Spleen (tissue), 7 donors: ENCODE measurements at regions not wholly inside any gene's neighbourhood (a gene's known extent, or its start where the extent isn't known, plus 50 kb on each side); places are given as distances from the start of the nearest gene placed in this dataset.

Experiments
- POLR2A ChIP-seq, 3 donors: fragments of 450-650 bp; IDR thresholded peaks; one replicate each; pipeline ENCODE4 v1.5.1; 2017; ENCODE audit warnings: antibody characterized with exemption in 3 of 3, mild to moderate bottlenecking in 1 of 3
- POLR2AphosphoS5 ChIP-seq, 3 donors: sonication (generic); formaldehyde crosslinking; IDR thresholded peaks; one replicate each; pipeline ENCODE4 v1.5.1; 2017; ENCODE audit warnings: antibody characterized with exemption in 3 of 3
- TF ChIP-seq, protein P1 (sequence below), 11 experiments: fragments of 200-600 bp in 7 of 11; fragments of 450-650 bp in 4 of 11; sonication (generic) in 4 of 11; IDR thresholded peaks in 8 of 11; conservative IDR thresholded peaks in 3 of 11; 1 replicate in 7 of 11; 2 replicates in 4 of 11; pipeline versions ENCODE4 v1.4.0 to v1.8.0; 2016 to 2021; ENCODE audit warnings: antibody characterized with exemption in 11 of 11, inconsistent platforms in 4 of 11, mild to moderate bottlenecking in 1 of 11
- donor health status: DM: no; HTN: no; CAD: no; lungs with moderate emphysema.
- donor health status: DM: no; HTN: no; CAD: no.
- donor health status: DM: no; HTN: no; CAD: no.

DNA sequence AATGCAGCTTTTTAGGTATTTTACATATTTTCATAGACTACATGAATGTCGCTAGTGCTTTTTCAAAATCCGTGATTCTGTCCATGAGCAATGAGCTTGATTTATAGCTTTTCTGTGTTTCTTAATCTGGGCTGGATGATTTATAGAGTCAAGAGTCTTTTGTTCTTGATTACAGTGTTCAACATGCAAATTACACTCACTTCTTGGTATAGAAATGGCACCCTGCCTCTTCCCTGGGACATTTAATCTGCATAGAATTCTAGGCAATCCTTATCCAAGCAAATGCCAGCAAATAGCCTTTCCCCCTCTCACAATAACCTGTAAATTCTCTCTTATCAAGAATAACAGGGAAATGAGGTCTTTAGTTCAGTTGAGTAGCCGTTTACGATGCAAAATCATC is 246.2 kb upstream of the SEMA3C start:
- TF ChIP-seq, protein P1, sequence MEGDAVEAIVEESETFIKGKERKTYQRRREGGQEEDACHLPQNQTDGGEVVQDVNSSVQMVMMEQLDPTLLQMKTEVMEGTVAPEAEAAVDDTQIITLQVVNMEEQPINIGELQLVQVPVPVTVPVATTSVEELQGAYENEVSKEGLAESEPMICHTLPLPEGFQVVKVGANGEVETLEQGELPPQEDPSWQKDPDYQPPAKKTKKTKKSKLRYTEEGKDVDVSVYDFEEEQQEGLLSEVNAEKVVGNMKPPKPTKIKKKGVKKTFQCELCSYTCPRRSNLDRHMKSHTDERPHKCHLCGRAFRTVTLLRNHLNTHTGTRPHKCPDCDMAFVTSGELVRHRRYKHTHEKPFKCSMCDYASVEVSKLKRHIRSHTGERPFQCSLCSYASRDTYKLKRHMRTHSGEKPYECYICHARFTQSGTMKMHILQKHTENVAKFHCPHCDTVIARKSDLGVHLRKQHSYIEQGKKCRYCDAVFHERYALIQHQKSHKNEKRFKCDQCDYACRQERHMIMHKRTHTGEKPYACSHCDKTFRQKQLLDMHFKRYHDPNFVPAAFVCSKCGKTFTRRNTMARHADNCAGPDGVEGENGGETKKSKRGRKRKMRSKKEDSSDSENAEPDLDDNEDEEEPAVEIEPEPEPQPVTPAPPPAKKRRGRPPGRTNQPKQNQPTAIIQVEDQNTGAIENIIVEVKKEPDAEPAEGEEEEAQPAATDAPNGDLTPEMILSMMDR (IDR thresholded peaks at IDR 0.05 in 8 of 11, conservative IDR thresholded peaks at IDR 0.05 in 3 of 11) = no peak
- TF ChIP-seq POLR2A (IDR thresholded peaks at IDR 0.05) = no peak
- TF ChIP-seq POLR2AphosphoS5 (IDR thresholded peaks at IDR 0.05) = no peak
